ENCODE measurements at regions not wholly inside any gene's neighbourhood (a gene's known extent, or its start where the extent isn't known, plus 50 kb on each side); places are given as distances from the start of the nearest gene placed in this dataset.

GRCh38 chr10:10844251-10844650 is 173.4 kb upstream of the CELF2 start:
- WGBS (ENCODE audit: low lambda C conversion rate, missing lambda C conversion rate): 41% methylated on average over 1 of the region's 1 CpG
- H3K4me1 ChIP-seq (ENCODE audit: insufficient read depth): no peaks in the 10 kb centered on the region
- no peaks in the 10 kb centered on the region for H3K9me2 ChIP-seq (replicated peaks; ENCODE audit: insufficient read depth)
- H2AFZ ChIP-seq: no peak overlapping the region
- H3K9me3 ChIP-seq (ENCODE audit: low read depth): peaks cover 7% of the 10 kb centered on the region
- no peak overlapping the region for H3K27ac ChIP-seq
- DNase-seq (ENCODE audit: low spot score): no peak
- TF ChIP-seq EZH2phosphoT487 (IDR thresholded peaks at IDR 0.05; ENCODE audit: low read depth, severe bottlenecking, unreplicated experiment) (no peak), EZH2 (IDR thresholded peaks at IDR 0.05; ENCODE audit: borderline replicate concordance) (no peak), CTCF (IDR thresholded peaks at IDR 0.05; ENCODE audit: poor library complexity) (no peak)
- no peaks in the 10 kb centered on the region for H3K27me3 ChIP-seq
- H3K79me2 ChIP-seq: no peaks in the 10 kb centered on the region
- H4K20me1 ChIP-seq (ENCODE audit: insufficient read depth, poor library complexity, severe bottlenecking): no peaks in the 10 kb centered on the region
- no peak overlapping the region for H3K4me3 ChIP-seq
- H3K36me3 ChIP-seq (replicated peaks; ENCODE audit: insufficient read depth, low read depth): no peaks in the 10 kb centered on the region
- no peak overlapping the region for H3K4me2 ChIP-seq

GRCh38 chr10:10845185-10845584 is 172.5 kb upstream of the CELF2 start:
- H3K79me2 ChIP-seq: no peaks in the 10 kb centered on the region
- H4K20me1 ChIP-seq (ENCODE audit: insufficient read depth, poor library complexity, severe bottlenecking): no peaks in the 10 kb centered on the region
- H3K27me3 ChIP-seq: no peaks in the 10 kb centered on the region
- H2AFZ ChIP-seq: no peak overlapping the region
- H3K27ac ChIP-seq: no peak overlapping the region
- no peak for DNase-seq (ENCODE audit: low spot score)
- TF ChIP-seq CTCF (IDR thresholded peaks at IDR 0.05; ENCODE audit: poor library complexity) (no peak), EZH2phosphoT487 (IDR thresholded peaks at IDR 0.05; ENCODE audit: low read depth, severe bottlenecking, unreplicated experiment) (no peak), EZH2 (IDR thresholded peaks at IDR 0.05; ENCODE audit: borderline replicate concordance) (no peak)
- no peaks in the 10 kb centered on the region for H3K36me3 ChIP-seq (replicated peaks; ENCODE audit: insufficient read depth, low read depth)
- H3K4me3 ChIP-seq: no peak overlapping the region
- no peaks in the 10 kb centered on the region for H3K9me2 ChIP-seq (replicated peaks; ENCODE audit: insufficient read depth)
- H3K9me3 ChIP-seq (ENCODE audit: low read depth): no peaks in the 10 kb centered on the region
- H3K4me2 ChIP-seq: no peak overlapping the region
- H3K4me1 ChIP-seq (ENCODE audit: insufficient read depth): no peaks in the 10 kb centered on the region
- WGBS (ENCODE audit: low lambda C conversion rate, missing lambda C conversion rate): 61% methylated on average over 2 of the region's 2 CpGs

- 93% methylated on average over 11 of the region's 11 CpGs for WGBS (ENCODE audit: low lambda C conversion rate, missing lambda C conversion rate)
- Histone ChIP-seq H3K9me2 (replicated peaks; ENCODE audit: insufficient read depth) (no peaks in the 10 kb centered on the region), H3K27ac (no peak overlapping the region), H3K4me2 (no peak overlapping the region), H3K9me3 (ENCODE audit: low read depth) (no peaks in the 10 kb centered on the region), H3K79me2 (no peaks in the 10 kb centered on the region), H3K4me1 (ENCODE audit: insufficient read depth) (no peaks in the 10 kb centered on the region), H3K27me3 (no peaks in the 10 kb centered on the region), H3K4me3 (no peak overlapping the region), H4K20me1 (ENCODE audit: insufficient read depth, poor library complexity, severe bottlenecking) (no peaks in the 10 kb centered on the region), H2AFZ (no peak overlapping the region), H3K36me3 (replicated peaks; ENCODE audit: insufficient read depth, low read depth) (no peaks in the 10 kb centered on the region)
- TF ChIP-seq EZH2phosphoT487 (IDR thresholded peaks at IDR 0.05; ENCODE audit: low read depth, severe bottlenecking, unreplicated experiment) (no peak), EZH2 (IDR thresholded peaks at IDR 0.05; ENCODE audit: borderline replicate concordance) (no peak), CTCF (IDR thresholded peaks at IDR 0.05; ENCODE audit: poor library complexity) (no peak)
- no peak for DNase-seq (ENCODE audit: low spot score)
Measured at GRCh38 chr10:10845826-10846503, 171.7 kb upstream of the CELF2 start.
